ENCODE measurements at regions not wholly inside any gene's neighbourhood (a gene's known extent, or its start where the extent isn't known, plus 50 kb on each side); places are given as distances from the start of the nearest gene placed in this dataset.

DNA sequence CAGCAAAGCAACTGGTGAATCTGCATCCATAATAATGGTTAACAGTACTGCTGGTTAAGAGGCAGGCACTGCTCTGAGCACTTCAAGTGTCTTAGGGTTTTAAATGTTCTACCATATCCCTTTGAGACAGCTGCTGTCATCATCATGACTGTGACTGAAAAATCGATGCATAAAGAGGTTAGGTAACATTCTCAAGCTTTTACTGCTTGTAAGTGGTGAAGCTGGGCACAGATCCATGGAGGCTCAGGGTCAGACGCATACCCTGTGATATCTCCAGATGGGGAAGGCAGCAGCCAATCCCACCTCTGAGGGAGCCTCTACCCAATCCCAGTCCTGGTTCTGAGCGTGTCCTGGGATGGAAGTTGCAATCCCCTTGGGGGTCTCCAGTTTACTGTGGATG lies 57.6 kb upstream of the SOX9 start:
- no peak for DNase-seq (ENCODE audit: low spot score)

DNA sequence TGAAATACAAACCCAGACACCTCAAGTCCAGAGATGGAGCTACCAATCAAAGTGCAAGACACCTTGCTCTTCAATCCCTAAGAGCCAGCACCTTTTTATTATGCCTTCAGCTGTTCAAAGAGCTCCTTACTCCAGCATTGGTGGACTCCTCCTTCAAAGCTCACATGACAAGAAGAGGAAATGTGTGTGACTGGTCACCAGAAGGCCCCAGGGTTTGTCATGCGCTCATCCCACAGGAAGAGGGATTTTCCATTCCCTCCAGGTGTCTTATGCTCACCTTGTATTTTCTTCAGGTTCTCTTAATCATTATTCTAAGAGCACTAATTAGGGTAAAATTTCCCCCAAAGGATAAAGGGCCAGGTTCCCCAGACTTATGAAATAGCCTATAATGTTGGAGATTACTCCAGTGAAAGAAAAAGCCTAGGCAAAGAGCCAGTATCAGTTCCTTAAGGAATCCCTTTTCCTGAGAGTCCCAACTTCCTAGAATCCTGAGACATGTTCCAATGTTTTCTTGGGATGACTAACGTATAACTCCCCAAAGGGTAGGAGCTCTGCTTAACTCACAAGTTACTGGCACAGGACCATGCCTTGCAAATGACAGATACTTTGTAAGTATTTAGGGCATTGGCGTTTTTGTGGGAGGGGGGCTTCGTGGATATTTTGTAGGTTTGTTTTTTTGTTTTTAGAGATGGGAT lies 56.9 kb upstream of the SOX9 start:
- DNase-seq (ENCODE audit: low spot score) = no peak

DNA sequence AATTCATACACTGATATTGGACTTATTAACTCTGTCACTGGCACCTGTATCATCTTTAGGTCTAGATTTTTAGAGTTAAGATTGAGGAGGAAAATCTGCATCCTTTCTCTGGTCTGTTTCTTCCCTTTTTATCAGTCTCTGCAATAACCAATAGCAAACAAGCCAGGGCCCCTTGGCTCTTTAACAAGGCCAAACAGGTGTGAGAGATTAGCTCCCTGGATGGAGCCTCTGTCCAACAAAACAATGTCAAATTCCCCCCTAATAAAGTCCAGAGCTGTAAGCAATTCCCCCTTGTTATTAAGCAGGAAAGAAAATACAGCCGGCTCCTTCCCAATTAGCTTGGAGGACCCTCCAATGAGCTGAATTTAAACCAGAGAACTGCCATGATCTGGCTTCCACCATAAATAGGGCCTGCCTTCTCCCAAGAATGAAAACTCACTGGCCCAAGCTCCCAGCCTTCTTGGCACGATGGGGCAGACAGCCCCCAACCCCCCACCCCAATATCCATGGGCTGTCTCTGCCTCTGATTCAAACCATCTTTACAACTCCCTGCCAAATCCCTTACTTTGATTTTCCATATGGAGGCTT lies 56.1 kb upstream of the SOX9 start:
- DNase-seq (ENCODE audit: low spot score) = no peak

- DNase-seq (ENCODE audit: low spot score) = no peak
Observed at GRCh38 chr17:72065556-72065955, 55.3 kb upstream of the SOX9 start.

- DNase-seq (ENCODE audit: low spot score) = no peak
Observed at GRCh38 chr17:72068643-72069042, 52.2 kb upstream of the SOX9 start.

DNA sequence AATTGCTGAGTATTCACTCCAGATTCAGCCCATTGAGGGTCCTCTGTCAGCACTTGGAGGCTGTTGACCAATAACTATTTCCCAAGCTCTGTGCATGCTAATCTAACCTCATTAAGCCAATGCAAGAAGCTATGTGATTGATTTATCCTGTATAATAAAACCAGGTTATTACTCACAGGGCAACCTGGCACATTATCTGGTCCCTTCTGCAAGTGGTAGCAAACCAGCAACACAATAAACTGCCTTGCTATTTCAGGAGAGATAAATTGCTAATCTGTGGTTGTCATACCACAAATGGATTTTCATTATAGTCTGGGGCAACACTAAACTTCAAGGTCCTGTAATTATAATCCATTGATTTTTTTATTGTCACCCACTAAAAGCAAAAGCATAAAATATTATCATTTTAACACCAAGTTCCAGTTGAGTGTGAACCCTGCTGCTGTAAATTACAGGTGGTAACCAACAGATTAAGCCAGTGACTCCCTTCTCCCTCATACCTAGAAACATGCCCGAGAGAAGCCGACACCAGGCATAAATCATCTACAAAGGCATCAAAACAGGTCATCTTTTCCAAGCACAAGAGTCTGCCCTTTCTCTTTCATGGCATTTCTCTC lies 51.1 kb upstream of the SOX9 start:
- no peak for DNase-seq (ENCODE audit: low spot score)
